ENCODE measurements at regions not wholly inside any gene's neighbourhood (a gene's known extent, or its start where the extent isn't known, plus 50 kb on each side); places are given as distances from the start of the nearest gene placed in this dataset.

- TF ChIP-seq EZH2 (IDR thresholded peaks at IDR 0.05; ENCODE audit: low read length, unreplicated experiment) = no peak
- TF ChIP-seq CTCF (conservative IDR thresholded peaks at IDR 0.05; ENCODE audit: low read depth, low read length) = no peak
- TF ChIP-seq EZH2phosphoT487 (IDR thresholded peaks at IDR 0.05; ENCODE audit: borderline replicate concordance, low read length) = no peak
These were observed 725.2 kb upstream of the SLITRK1 start for GRCh38 chr13:84607261-84608013.
